ENCODE measurements at regions not wholly inside any gene's neighbourhood (a gene's known extent, or its start where the extent isn't known, plus 50 kb on each side); places are given as distances from the start of the nearest gene placed in this dataset.

GRCh38 chr6:51472745-51473487 is 614.5 kb downstream of the PKHD1 start:
- TF ChIP-seq CTCF (IDR thresholded peaks at IDR 0.05) (no peak), POLR2A (IDR thresholded peaks at IDR 0.05) (no peak), POLR2AphosphoS5 (IDR thresholded peaks at IDR 0.05) (no peak)

All from prostate gland (tissue), 2 donors.